Kasumi-1 (cell line): ENCODE measurements at regions not wholly inside any gene's neighbourhood (a gene's known extent, or its start where the extent isn't known, plus 50 kb on each side); places are given as distances from the start of the nearest gene placed in this dataset.
"Not testable (repeated sequence)": the region's sequence is repeated elsewhere in the genome, so short reads cannot be mapped to it uniquely, and the experiment has no call there.

Source experiments
- DNase-seq, 2 experiments: peaks; one replicate each; lab custom pipeline; 2025; lab: John Stamatoyannopoulos, UW

DNA sequence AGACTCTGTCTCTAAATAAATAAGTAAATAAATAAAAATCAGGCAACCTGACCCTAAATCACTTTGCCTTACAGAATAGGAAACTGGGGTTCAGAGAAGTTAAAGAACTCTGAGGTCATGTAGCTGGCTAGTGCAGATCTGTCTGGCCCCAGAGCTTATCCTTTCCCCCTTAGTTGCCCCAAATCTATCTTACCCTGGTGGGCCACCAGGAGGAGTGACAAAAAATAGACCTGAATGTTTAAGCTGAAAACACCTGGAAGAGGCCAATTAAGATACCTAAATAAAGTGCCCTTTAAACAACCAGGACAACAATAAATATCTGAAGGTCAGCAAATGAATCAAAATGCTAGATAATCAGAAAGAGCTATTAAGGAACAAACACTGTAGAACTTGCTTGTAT lies 59.7 kb downstream of the TEX35 start:
- no peak for DNase-seq

DNA sequence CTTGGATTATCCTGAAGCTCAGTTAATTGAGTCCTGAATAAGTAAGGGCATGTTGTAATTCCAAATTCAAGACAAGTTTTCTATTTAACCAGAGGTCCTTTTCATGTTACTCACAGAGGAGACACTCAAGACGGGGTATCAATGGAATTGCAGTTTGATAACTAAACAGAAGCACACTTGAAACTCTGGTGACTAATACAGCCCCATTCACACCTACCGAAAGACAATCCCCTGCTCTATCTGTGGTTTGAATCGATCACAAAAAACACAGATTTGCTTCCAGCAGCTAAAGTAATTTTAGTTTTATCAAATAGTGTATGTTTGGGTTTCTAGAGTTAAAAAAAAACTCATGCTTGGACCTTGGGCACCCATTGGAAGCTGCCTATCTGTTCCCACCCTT lies 60.4 kb downstream of the TEX35 start:
- no peak for DNase-seq

DNA sequence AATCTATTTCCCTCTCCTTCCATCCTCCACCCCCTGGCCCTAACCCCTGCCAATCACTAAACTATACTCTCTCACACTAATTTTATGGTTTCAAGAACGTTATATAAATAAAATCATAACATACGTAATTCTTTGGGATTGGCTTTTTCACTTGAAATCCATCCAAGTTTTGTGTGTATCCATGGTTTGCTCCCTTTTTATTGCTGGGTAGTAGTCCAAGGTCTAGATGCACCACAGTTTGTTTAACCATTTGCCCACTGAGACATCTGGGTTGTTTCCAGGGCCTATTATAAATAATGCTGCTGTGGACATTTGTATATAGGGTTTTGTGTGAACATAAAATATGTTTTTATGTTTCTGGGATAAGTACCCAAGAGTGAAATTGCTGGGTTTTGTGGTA lies 61.4 kb downstream of the TEX35 start:
- no peak for DNase-seq

DNA sequence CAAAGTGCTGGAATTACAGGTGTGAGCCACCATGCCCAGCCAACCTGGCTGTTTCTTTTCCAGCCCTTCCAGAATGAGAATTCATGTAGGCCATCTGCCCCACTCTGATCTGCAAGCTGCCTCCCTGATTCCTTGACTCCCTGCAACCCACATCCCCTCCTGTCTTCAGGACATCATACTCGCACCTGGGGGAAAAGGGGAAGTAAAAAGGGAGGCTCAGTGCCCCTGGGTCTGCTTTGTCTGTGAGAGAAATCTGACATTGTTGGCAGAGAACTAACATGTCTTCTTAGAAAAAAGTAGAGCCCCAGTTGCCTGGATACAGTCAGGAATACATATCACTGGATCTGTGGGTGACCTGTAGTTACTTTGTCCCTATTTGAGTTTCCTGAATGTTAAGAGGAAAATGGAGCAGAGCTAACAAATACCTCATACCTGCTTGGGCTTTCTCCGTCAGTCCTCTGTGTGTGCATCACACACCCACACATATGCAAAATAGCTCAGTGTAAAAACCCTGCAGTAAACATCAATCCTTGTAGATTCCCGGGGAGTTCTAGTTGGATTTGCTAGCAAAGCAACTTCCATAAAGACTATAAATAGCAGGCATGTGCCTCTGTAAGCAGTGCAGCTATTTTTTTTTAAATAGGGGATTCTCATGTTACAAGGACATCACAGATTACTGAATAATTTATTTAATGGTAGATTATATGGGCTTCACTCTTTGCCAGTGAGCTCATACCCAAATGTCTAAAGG lies 62.9 kb downstream of the TEX35 start:
- no peak for DNase-seq

DNA sequence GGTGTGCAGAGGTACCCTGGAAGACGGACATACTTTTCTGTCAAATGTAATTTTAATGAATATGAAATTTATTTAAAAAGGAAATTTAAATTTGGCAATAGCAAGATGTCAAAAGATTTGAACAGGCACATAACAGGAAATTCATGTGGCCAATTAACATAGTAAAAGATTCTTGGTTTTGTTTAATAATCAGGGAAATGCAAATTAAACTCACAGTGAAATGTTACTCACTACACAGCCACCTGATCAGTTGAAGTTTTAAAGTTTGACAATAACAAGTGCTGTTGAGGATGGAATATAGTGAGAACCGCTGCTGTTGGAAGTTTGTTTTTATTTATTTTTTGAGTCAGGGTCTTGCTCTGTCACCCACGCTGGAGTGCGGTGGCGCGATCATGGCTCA lies 63.9 kb downstream of the TEX35 start:
- DNase-seq: no peak

DNA sequence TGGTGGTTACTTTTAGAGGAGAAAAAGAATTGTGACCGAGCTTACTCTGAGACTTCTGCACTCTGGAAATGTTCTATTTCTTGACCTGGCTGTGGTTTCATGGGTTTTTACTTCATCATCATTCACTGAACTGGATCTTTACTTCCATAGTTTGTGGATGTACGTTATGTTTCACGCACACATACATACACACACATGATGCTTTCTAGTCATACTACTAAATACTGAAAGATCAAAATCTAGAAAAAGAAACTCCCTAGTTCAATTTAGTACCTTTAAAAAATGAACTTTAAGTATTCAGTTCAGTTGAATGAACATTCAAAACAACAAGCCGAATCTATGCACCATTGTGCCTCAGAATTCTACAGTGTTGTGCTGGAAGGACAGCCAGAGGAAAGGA lies 65.0 kb downstream of the TEX35 start:
- no peak for DNase-seq

DNA sequence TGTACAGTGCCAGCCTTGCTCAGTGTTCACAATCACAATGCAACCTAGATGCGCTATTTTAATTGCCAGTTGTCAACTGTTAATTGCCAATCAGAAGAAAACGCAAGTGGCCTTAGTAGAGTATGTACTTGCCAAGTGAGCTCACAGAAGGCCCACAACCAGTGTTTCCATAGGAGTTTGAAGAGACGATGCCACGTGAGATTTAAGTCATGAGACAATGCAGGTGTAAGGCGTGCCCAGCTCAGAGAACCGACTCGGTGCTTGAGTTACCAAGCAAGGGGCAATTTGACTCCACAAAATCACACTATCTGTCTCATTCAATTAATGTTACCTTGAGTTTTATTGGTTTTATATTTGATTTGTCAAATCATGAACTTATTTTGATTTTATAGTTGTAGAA lies 65.6 kb downstream of the TEX35 start:
- DNase-seq: no peak

DNA sequence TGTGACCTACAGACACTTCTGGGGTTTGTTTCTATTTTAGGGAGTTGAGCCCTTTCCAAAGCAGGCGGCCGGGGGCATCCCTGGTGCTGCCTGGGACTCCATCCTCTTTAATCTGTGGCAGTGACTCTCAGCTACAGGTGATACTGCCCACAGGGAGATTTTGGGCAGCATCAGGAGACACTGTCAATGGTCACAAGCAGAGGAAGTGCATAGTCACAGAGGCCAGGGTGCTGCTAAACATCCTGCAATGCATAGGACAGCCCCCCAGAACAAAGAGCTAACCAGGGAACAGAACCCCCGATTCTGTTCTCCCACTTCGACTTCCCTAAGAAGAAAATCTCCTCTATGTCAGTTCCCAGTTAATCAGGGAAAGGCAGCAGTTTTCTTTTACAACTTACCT lies 66.2 kb downstream of the TEX35 start:
- DNase-seq: no peak

DNA sequence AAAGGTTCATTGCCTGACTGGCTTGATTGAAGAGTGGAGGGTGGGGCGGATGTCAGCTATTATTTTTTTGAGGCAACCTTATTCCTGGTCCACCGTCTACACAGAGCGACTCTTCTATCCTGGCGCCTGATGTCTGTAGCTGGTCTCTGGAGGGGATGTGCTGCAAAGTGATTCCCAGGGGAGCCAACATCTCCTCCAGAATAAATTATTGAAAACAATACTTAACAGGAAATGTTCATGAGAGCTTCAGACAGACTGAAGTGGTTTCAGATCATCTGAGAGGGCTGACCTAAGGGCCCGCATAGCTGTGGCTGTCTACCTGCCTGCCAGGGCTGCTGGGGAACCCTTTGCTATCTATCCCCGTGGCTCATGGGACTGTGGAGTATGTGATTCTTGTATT lies 66.7 kb downstream of the TEX35 start:
- no peak for DNase-seq

DNA sequence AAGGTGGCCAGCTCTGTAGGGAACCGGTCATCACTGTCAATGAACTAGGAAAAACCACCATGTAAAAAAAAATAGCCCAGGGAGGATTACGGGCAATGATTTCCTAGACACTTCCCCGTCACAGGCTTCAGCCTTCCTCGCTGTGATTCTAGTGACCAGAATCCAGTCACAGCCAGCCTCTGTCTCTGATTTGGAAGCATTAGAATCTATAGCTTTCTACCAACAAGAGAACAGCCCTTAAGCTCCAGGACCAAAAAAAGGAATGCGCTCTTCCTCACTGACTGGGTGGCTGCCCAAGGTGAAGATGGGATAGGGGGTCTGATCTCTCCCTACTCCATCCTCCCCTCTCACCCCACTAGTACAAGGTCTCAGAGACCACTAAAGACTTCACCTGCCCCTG lies 67.2 kb downstream of the TEX35 start:
- no peak for DNase-seq

DNA sequence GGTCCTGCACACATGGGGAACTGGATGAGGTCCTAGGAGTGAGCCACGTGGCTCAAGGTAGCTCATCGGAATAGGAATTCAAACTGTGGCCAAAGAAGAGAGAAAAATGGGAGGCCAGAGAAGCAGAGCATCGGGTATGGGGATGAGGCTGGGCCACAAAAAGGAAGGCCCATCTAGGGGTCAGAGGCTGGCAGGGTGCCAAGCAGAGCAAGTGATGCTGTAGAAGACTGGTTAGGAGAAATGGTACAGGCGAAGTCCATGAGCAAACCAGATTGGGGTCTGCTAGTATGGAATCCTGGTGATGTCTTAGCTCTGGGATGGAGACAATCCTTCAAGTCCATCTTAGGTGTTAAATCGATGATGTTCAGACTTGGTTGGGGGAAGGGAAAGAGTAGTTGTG lies 68.0 kb downstream of the TEX35 start:
- DNase-seq: no peak

DNA sequence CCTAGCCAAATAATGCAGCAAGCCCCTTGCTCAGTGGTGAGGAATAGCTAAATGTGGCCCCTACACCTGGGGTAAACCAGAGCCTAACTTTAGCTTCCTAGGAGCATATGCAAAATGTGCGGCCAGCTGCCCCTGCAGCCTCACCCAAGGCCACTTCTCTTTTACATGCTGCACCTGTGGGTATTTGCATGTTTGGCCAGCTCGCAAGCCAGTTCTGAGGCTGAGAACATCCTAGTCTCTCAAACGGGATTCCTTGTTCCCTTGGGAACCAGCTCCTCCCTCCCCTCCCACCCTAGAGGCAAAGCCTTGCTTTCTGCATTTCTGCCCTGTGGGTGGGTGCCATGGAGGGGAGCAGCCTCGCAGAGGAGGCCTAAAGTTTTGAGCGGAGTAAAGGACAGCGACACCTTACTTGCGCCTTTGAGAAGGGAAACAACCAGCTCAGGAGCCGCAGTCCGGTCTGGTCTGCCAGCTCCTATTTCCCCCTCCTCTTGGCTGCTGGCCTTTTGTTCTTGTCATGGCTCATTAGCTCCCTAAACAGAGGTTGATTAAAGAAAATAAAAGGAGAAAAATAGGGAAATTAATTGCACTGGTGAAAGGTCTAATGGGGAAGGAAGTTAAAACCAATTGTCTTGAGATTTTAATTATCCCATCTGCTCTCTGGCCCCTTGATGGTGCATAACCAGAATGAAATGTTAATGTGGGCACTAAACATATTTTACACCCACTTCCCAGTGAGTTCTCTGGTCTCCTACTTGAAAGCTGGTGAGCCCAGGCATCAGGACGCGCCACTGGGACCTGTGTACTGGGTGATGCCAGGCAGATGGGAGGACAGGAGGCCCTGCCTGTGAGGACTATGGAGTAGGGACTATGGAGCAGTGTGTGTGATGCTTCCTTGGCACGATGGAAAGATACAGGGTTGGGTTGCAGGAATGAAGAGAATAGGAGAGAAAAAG lies 68.7 kb downstream of the TEX35 start:
- DNase-seq: no peak

DNA sequence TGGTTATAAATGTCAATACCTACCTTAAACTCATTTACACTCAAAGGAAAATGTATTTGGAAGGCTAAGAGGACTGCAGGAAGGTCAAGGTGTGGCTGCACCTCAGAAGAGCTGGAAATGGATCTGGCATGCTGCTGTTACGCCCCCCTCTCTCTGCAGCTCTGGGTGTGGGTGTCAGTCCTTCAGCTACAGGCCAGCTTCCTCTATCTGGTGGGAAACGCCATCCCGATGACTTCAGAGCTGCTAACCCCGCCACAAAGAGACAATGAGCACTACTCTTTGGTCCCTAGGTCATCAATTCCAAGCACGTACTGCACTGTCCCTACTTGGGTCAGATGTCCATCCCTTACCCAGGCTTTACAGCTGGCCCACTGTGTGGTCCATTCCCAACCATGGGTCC lies 74.2 kb downstream of the TEX35 start:
- DNase-seq: no peak

DNA sequence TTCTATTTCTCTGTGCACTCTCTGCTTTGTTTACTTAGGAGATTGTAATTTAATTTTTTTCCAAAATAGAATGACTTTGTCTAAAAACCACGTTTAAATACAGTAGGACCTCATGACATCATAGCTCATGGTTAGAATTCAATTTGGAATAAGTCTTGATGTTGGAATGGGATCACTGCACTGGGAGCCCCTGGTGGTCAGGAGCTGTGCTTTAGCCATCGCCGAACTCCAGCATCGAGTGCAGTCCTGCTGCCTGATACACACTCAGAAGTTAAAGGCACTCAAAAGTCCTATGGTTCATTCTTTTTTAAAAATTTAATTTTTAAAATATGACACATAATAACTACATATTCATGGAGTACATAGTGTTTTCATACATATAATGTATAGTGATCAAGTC lies 75.1 kb downstream of the TEX35 start:
- no peak for DNase-seq

DNA sequence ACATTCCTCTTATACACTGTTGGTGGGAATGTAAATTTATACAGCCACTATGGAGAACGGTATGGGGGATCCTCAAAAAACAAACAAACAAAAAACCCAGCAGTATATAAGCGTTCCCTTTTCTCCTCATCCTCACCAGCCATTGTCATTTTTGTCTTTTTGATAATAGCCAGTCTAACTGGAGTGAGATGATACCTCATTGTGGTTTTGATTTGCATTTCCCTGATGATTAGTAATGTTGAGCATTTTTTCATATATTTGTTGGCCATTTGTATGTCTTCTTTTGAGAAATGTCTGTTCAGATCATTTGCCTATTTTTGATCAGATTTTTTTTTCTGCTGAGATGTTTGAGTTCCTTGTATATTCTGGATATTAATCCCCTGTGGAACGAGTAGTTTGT lies 76.1 kb downstream of the TEX35 start:
- DNase-seq: not testable (repeated sequence)

DNA sequence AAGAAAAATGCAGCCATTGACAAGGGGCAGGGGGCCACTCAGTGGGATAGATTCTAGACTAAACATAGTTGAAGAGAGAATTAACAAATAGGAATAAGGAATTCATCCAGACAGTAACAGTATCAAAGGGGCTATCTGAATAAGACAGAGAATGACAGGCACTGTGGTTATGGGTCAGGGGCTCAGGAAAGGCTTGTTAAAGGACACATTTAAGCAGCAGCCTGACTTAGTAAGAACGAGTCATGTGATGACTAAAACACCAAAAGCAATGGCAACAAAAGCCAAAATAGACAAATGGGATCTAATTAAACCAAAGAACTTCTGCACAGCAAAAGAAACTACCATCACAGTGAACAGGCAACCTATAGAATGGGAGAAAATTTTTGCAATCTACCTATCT lies 78.9 kb downstream of the TEX35 start:
- not testable (repeated sequence) for DNase-seq

DNA sequence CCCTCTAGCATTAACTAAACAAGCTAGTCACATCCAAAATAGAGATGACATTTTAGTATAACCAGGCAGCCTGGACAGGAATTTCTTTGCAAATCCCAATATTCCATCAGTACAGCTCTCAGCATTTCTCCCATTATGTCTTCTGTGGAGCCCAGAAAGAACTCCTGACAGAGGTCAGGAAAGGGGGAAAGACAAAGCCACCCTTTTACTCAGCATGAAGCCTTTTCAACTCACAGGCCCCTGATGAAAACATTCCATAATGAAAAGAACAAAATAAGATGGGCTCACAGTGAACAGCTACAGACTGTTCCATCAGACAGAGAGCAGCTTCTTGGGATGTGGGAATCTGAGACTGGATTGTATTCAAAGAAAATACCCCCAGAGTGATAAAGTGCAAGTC lies 80.6 kb downstream of the TEX35 start:
- DNase-seq: no peak

DNA sequence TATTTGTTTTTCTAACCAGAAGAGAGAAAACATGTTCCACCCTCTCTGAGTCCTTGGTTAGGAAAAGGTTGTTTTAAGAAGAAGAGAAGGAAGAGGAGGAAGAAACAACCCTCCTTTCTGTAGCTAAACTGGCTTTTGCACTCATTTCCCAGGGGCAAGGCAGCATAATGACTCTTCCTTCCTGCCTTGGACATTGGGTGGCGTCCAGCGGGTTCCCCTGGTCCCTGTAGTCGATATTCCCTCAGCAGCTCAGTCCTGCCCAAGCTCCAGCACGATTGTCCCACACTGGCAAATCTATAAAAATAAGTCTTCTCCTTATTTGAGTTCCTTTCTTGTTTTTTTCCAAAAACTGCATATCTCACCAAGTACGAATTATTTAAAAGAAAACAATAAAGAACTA lies 81.2 kb downstream of the TEX35 start:
- DNase-seq: no peak

DNA sequence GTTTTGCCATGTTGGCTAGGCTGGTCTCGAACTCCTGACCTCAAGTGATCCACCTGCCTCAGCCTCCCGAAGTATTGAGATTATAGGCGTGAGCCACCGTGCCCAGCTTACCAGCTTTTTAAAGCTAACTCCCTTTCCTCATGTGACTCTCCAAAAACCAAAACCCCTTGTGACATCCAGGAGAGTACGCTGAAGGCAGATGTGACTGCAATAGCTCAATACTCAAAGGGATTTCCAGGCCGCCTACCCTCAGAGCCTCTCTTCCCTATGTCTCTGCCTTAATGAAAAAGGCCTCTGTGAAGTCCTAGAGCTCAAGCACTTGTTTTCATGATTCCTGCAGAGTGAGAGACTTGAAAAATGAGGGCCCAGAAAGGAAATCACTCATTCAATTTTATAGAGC lies 82.6 kb downstream of the TEX35 start:
- DNase-seq: no peak

DNA sequence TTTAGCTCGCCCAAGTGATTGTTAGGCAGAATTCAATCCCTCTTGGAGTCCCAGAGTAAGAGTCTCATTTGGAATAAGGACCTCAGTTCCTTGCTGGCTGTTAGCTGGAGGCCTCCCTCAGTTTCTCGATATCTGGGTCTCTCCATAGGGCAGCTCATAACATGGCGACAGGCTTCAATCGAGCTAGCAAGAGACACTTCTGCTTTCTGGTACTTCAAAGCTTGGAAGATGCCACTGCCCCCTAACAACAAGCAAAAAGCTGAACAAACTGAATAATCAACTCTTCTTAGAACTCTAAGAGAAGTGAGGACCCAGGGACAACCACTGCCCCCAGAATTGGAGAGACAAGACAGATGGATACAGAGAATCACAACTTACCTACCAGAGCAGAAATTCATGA lies 86.2 kb downstream of the TEX35 start:
- no peak for DNase-seq

DNA sequence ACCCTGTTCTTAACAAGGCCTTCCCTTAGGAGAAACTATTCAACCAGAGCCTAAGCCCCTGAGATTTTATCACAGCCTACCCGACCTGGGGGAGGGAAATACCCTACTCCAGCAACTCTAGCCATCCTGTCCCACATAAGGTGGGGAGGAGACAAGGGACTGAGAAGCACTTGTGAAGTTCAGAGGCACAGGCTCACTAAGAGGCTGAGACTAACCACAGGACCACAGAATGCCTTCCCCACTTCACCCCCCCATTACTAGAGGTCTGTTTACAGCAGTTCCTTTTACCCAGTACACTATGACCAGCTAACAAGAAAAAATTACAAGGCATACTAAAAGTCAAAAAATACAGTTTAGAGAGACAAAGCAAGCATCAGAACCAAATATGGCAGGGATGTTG lies 86.8 kb downstream of the TEX35 start:
- DNase-seq: no peak

DNA sequence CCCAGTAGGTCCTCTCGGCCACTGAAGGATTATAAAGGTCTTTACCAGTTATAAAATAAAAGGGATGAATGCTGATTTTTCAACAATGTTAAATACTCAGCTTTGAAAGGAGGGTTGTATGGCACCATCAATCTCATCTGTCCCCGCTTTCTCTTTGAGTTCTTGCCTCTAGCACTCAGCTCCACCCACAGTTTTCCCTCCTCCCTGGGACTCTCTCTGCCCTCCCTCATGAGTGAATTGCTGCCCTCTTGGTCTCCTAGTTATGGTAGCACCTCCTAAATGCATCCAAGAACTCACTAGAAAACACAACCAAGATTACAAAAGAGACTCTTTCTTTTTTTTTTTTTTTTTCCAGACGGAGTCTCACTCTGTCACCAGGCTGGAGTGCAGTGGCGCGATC lies 91.0 kb downstream of the TEX35 start:
- no peak for DNase-seq

DNA sequence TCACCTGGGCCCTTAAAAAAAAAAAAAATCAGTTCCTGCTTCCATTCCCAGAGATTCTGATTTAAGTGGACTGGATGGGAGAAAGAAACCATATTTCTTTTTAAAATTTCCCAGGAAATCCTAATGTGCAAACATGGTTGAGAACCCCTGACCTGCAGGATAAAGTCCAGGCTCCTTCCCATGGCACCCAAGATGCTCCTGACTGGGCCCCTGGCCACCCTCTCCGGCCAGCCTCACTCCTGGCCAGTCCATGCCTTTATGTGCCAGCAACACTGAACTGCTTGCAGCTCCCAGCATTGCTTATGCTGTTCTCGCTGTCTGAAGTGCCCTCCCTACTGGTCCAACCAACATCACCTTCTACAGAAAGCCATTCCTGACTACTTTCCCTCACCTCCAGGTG lies 93.9 kb downstream of the TEX35 start:
- no peak for DNase-seq
